ENCODE measurements at regions not wholly inside any gene's neighbourhood (a gene's known extent, or its start where the extent isn't known, plus 50 kb on each side); places are given as distances from the start of the nearest gene placed in this dataset.

GRCh38 chr14:38964630-38965029, 138.4 kb downstream of the SEC23A start:
- no peak for TF ChIP-seq CTCF (IDR thresholded peaks at IDR 0.05)
- TF ChIP-seq FOXP1 (CRISPR knock-in tag; IDR thresholded peaks at IDR 0.05; ENCODE audit: borderline replicate concordance), result no peak
- no peak for TF ChIP-seq CREB1 (CRISPR knock-in tag; IDR thresholded peaks at IDR 0.05)
- no peak for TF ChIP-seq KAT7 (CRISPR knock-in tag; IDR thresholded peaks at IDR 0.05; ENCODE audit: borderline replicate concordance)
- no peak for TF ChIP-seq NR3C1 (CRISPR knock-in tag; conservative IDR thresholded peaks at IDR 0.05; ENCODE audit: low read depth)
- TF ChIP-seq E2F4 (CRISPR knock-in tag; IDR thresholded peaks at IDR 0.05; ENCODE audit: borderline replicate concordance, low read depth), result no peak
- TF ChIP-seq USF1 (CRISPR knock-in tag; IDR thresholded peaks at IDR 0.05), result no peak
- no peak for TF ChIP-seq CBFB (CRISPR knock-in tag; IDR thresholded peaks at IDR 0.05; ENCODE audit: low read depth)

All from WTC11 (cell line).